Astrocyte of the spinal cord (primary cell): ENCODE measurements at regions not wholly inside any gene's neighbourhood (a gene's known extent, or its start where the extent isn't known, plus 50 kb on each side); places are given as distances from the start of the nearest gene placed in this dataset.
A peak's percentile ranks its signal among the peaks of the same experiment; 100 is the strongest.

Source experiments
- DNase-seq: peaks from one replicate; pipeline ENCODE4 v3.0.0; 2011; ENCODE audit warnings: low read depth, low spot score
- H3K4me3 ChIP-seq: 2 replicates; pipeline ENCODE4 v1.5.1; 2011; ENCODE audit warnings: low read depth, mild to moderate bottlenecking, low read length, moderate library complexity
- CTCF ChIP-seq: IDR thresholded peaks from 2 replicates; pipeline ENCODE4 v1.5.1; 2012; ENCODE audit warnings: low read depth, mild to moderate bottlenecking, low read length, inconsistent platforms
- in situ Hi-C: cut with HindIII; loops from 2 replicates; pipeline ENCODE4 v1.10.0; 2017; ENCODE audit warnings: low sequenced_read_pairs

DNA sequence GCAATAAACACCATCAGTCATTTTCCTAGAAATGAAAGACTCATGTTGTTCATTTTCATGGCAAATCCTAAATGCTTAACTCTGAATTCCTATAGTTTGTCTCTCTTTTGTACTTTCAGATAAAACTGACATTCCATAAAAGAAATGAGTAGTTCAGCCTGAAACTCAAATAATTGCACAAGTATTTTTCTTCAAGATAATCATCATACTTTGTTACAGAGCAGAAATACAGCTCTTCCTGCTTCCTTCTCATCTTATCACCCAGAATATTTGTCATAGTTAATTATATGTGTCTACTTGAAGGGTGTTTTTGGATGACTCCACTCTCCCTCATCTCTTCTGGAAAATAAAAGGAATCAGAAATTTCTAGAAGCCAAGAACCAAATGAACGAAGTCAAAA lies 141.1 kb downstream of the HNMT start:
- H3K4me3 ChIP-seq: no peak overlapping the region
- TF ChIP-seq CTCF: no peak
- in situ Hi-C loops: no loop called here
- no peak for DNase-seq

GRCh38 chr2:138106606-138107005 lies 142.3 kb downstream of the HNMT start:
- DNase-seq: no peak
- in situ Hi-C loops: no loop called here
- TF ChIP-seq CTCF: no peak
- H3K4me3 ChIP-seq: no peak overlapping the region

DNA sequence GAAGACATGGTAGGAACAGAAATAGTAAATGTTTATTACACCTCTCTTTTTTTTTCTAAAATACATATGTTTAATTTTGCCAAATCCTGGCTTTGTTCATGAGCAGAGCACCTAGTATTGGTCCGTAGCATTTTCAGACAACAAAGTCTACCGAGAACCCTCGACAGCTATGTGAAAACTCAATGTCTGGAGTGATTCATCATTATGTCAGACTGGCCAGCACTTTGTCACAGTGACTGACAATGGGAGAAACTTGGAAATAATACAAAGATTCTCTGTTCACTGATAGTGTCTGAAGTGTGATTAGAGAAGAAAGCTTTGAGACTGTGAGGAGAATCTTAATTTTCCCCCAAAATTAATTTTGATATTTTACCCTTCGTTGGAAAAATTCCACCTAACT lies 143.0 kb downstream of the HNMT start:
- no peak for DNase-seq
- no peak for TF ChIP-seq CTCF
- H3K4me3 ChIP-seq: no peak overlapping the region
- in situ Hi-C loops: no loop called here

- DNase-seq: no peak
- no peak for TF ChIP-seq CTCF
- in situ Hi-C loops: no loop called here
- H3K4me3 ChIP-seq: no peak overlapping the region
Measured at GRCh38 chr2:138110453-138111083, 146.3 kb downstream of the HNMT start.

DNA sequence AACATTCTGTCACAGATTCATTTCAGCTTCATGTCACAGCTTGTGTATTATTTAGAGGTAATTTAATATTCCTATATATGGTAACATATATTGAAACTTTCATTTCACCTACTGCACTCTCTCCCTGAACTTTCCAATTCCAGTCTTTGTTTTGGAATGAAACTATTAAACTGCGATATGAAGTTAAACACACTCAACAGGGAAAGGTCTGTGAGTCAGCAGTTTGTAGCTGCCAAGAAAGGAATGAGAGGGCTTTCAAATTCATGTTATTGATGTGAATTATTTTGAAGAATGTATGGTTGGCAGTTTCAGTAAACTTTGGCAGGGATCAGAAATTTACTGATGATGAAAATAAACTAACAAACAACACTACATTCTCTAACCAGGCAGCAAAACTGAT lies 148.3 kb downstream of the HNMT start:
- no peak for TF ChIP-seq CTCF
- H3K4me3 ChIP-seq: no peak overlapping the region
- DNase-seq: peak; percentile 9
- in situ Hi-C loops: no loop called here

- peak; percentile 8 for DNase-seq
- in situ Hi-C loops: no loop called here
- no peak for TF ChIP-seq CTCF
- H3K4me3 ChIP-seq: no peak overlapping the region
Measured at GRCh38 chr2:138113871-138114525, 149.7 kb downstream of the HNMT start.

GRCh38 chr2:138115666-138116065 lies 151.4 kb downstream of the HNMT start:
- in situ Hi-C loops: no loop called here
- no peak for DNase-seq
- TF ChIP-seq CTCF: no peak
- no peak overlapping the region for H3K4me3 ChIP-seq
